Astrocyte of the spinal cord (primary cell): ENCODE measurements at regions not wholly inside any gene's neighbourhood (a gene's known extent, or its start where the extent isn't known, plus 50 kb on each side); places are given as distances from the start of the nearest gene placed in this dataset.

ENCODE experiments used
- DNase-seq: peaks from one replicate; pipeline ENCODE4 v3.0.0; 2011; ENCODE audit warnings: low read depth, low spot score
- H3K4me3 ChIP-seq: 2 replicates; pipeline ENCODE4 v1.5.1; 2011; ENCODE audit warnings: low read depth, mild to moderate bottlenecking, low read length, moderate library complexity
- in situ Hi-C: cut with HindIII; loops from 2 replicates; pipeline ENCODE4 v1.10.0; 2017; ENCODE audit warnings: low sequenced_read_pairs
- TF ChIP-seq, protein P1 (sequence below): IDR thresholded peaks from 2 replicates; pipeline ENCODE4 v1.5.1; 2012; ENCODE audit warnings: low read depth, mild to moderate bottlenecking, low read length, inconsistent platforms

DNA sequence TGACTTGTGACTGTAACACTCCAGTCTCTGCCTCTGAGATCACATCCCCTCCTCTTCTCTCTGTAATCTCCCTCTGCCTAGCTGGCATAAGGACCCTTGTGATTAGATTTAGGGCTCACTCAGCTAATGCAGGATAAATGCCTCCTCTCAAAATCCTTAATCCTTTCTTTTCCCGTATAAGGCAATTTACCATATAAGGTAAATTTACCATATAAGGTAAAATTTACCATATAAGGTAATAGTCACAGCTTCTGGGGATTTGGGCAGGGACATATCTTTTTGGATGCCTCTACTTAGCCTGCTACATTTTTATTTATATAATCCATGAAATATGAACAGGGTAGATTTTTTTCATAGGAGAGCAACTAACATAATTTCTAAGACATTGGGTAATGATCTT lies 318.0 kb upstream of the PUM3 start:
- TF ChIP-seq, protein P1, sequence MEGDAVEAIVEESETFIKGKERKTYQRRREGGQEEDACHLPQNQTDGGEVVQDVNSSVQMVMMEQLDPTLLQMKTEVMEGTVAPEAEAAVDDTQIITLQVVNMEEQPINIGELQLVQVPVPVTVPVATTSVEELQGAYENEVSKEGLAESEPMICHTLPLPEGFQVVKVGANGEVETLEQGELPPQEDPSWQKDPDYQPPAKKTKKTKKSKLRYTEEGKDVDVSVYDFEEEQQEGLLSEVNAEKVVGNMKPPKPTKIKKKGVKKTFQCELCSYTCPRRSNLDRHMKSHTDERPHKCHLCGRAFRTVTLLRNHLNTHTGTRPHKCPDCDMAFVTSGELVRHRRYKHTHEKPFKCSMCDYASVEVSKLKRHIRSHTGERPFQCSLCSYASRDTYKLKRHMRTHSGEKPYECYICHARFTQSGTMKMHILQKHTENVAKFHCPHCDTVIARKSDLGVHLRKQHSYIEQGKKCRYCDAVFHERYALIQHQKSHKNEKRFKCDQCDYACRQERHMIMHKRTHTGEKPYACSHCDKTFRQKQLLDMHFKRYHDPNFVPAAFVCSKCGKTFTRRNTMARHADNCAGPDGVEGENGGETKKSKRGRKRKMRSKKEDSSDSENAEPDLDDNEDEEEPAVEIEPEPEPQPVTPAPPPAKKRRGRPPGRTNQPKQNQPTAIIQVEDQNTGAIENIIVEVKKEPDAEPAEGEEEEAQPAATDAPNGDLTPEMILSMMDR = no peak
- DNase-seq = no peak
- in situ Hi-C loops = no loop called here
- H3K4me3 ChIP-seq = no peak overlapping the region

DNA sequence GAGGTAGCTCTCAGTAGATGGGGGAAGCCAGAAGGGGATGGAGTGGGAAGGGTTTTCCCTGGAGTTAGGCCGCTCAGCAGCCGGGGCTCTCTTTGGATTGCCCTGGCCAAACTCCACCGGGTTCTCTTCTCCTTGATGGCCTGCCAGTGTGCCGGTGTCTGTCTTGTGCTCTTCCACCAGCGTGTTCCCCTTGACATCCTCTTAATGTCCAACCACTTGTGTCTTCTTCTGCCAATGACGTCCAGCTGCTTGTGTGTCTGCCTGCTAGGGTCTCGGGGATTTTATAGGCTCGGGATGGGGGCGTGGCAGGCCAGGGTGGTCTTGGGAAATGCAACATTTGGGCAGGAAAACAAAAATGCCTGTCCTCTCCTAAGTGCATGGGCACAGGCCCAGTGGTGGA lies 313.1 kb upstream of the PUM3 start:
- TF ChIP-seq, protein P1 = no peak
- H3K4me3 ChIP-seq = no peak overlapping the region
- in situ Hi-C loops = no loop called here
- no peak for DNase-seq

DNA sequence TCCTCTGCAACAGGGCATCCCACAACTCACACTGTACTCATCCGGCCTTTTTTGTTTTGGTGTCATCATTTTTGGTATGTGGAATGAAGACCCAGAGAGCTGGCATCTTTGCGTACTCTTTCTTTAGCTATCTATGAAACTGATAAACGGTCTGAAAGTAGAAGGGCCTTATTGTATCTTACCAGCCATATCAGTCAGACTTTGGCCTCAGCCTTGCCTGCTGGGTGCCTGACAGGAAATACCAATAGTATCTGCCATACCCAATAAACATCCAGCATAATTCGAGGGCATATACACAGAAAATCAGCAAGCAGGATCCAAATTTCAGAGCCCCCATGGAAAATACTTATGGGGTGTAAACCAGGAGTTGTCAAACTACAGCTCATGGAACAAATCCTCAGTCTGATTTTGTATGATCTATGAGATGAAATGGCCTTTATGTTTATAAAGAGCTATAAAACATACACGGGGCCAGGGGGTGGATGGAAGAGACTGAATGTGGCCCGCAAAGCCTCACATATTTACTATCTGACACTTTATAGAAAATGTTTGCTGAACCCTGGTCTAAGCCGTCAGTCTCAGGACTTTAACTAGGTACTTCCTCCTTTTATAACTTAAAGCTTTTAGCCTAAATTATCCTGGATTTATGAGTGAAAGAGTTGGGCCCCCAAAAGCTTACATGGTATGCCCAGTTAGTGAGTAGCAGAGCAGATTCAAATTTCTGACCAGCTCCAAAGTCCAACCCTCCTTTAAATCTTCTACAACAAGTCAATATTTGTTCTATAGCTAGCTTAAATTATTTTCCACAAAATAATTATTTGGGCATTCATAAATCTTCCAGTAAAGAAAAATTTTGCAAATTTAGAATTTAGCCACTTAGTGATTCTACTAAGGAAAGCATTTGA lies 308.0 kb upstream of the PUM3 start:
- DNase-seq = no peak
- TF ChIP-seq, protein P1 = no peak
- in situ Hi-C loops = no loop called here
- no peak overlapping the region for H3K4me3 ChIP-seq

DNA sequence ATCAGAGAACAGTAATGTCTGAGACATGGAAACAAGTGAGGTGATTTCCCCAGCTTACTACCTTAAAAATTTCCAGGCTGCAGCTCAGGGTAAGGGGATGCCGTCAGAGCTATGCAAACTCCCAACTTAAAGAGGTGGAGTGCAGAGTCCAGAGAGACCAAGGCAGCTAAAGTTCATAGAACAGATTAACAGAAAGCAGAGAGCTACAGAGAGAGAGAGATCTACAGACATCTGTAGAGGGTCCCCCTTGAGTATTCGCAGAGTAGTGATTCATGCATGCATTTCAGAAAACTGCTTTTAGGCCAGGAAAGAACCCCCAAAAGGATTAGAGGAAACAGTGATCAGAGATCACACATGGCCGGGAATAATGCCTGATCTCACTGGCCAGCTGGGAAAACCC lies 306.2 kb upstream of the PUM3 start:
- in situ Hi-C loops = no loop called here
- no peak overlapping the region for H3K4me3 ChIP-seq
- TF ChIP-seq, protein P1 = no peak
- no peak for DNase-seq

DNA sequence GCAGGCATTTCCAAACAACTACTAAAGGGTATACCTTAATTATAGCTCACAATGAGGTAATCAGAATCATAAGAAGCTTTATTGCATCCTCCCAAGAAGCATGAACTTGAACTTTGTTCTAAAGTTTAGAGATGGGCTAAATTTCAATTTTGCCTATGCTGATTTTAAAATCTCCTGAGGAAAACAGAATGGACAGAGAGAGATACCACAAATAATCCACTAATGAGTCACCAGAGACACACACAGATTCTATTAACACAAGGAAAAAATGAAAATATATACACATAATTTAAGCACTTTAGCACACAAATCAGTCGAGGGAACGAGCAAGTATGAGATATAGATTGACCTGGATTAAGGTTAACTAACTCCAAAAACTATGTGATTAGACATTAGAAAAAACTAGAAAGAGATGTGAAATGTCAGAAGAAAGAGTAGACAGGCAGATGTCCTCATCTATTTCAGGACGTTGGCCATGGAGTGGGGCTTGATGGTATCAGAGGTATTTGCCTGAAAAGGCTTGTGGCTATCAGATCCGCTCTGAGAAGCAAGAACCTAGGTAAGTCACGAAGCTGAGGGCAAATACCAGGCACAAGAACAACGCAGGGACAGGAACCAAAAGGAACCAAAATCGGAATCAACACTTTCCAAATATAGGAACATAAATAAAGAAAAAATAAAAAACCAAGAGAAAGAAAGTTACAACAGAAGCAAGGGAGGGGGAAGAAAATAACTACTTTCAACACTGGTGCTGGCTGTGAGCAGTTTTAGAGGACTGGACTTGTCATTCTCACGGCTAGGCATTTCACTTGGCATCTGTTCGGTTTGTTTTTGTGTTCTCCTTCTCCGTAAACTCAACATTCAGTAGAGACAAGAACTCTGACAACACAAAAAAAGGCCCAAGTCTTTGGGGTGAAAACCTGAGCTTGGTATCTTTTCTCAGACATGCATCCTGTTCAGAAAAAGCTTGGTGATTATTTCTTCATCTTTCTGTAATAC lies 294.6 kb upstream of the PUM3 start:
- DNase-seq = no peak
- in situ Hi-C loops = no loop called here
- TF ChIP-seq, protein P1 = no peak
- H3K4me3 ChIP-seq = no peak overlapping the region

DNA sequence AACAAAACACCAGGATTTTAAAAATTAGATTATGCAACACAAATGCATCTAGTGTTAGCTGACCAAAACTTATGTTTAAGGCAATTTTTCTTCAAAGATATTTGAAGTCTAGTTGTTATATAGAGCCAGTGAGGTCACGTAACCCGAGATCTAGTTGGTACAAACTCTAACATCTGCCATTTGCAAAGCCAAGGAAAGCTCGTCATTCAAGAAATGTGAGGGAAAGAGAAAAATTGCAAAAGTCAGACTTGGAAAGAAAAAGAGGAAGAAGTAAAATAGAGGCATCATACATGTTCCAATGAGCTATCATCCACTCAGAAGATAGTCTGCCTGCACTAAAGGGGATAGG lies 293.4 kb upstream of the PUM3 start:
- TF ChIP-seq, protein P1 = no peak
- no peak overlapping the region for H3K4me3 ChIP-seq
- no peak for DNase-seq
- in situ Hi-C loops = no loop called here
